SU-DHL-6 (cell line): ENCODE measurements at regions not wholly inside any gene's neighbourhood (a gene's known extent, or its start where the extent isn't known, plus 50 kb on each side); places are given as distances from the start of the nearest gene placed in this dataset.

Experiments
- H2AFZ ChIP-seq: fragments of 200-600 bp; sonication (generic); 2 replicates; pipeline ENCODE4 v1.6.1; 2014; ENCODE audit warnings: low read depth, mild to moderate bottlenecking, moderate library complexity, mixed read lengths, antibody characterized with exemption, low read length; ENCODE audit not compliant: severe bottlenecking
- H3F3A ChIP-seq: fragments of 200-600 bp; shearing (Covaris generic); 2 replicates; pipeline ENCODE4 v1.6.0; 2016; ENCODE audit warnings: antibody characterized with exemption, mild to moderate bottlenecking; ENCODE audit not compliant: insufficient read depth
- H3K27ac ChIP-seq: fragments of 200-600 bp; sonication (generic); 2 replicates; pipeline ENCODE4 v1.5.1; 2016; ENCODE audit warnings: low read depth, mild to moderate bottlenecking, low read length, moderate library complexity, mixed read lengths
- H3K27me3 ChIP-seq: fragments of 200-600 bp; sonication (generic), shearing (Covaris generic); 2 replicates; pipeline ENCODE4 v1.6.0; 2014; ENCODE audit warnings: mild to moderate bottlenecking, low read length
- H3K36me3 ChIP-seq: fragments of 200-600 bp; sonication (generic); 2 replicates; pipeline ENCODE4 v1.6.1; 2014; ENCODE audit warnings: mild to moderate bottlenecking, low read length, mixed read lengths
- H3K4me2 ChIP-seq: fragments of 300-600, 200-600 bp; shearing (Covaris generic), sonication (generic); 2 replicates; pipeline ENCODE4 v1.6.0; 2014; ENCODE audit warnings: low read length, low read depth, mild to moderate bottlenecking; ENCODE audit not compliant: poor library complexity, severe bottlenecking
- H3K4me3 ChIP-seq: fragments of 200-600 bp; sonication (generic); 2 replicates; pipeline ENCODE4 v1.5.1; 2014; ENCODE audit warnings: antibody characterized with exemption, low read length, mild to moderate bottlenecking, mixed read lengths; ENCODE audit not compliant: insufficient read depth, poor library complexity, severe bottlenecking
- H3K79me2 ChIP-seq: fragments of 200-600 bp; sonication (generic); 2 replicates; pipeline ENCODE4 v1.6.1; 2014; ENCODE audit warnings: mild to moderate bottlenecking, low read length, moderate library complexity; ENCODE audit not compliant: insufficient read depth
- H3K9ac ChIP-seq: fragments of 200-600 bp; sonication (generic); 2 replicates; pipeline ENCODE4 v1.7.0; 2014; ENCODE audit warnings: mild to moderate bottlenecking, low read length
- H3K9me2 ChIP-seq: fragments of 200-600 bp; sonication (generic); replicated peaks from 2 replicates; pipeline ENCODE4 v1.6.1; 2014; ENCODE audit warnings: low read length; ENCODE audit not compliant: insufficient read depth
- H3K9me3 ChIP-seq: fragments of 200-600 bp; sonication (generic); 2 replicates; pipeline ENCODE4 v1.6.1; 2014; ENCODE audit warnings: low read length, mixed read lengths; ENCODE audit not compliant: insufficient read depth
- H4K20me1 ChIP-seq: fragments of 200-600 bp; sonication (generic); 2 replicates; pipeline ENCODE4 v1.6.1; 2014; ENCODE audit warnings: low read depth, mild to moderate bottlenecking, antibody characterized with exemption, low read length, moderate library complexity, mixed read lengths
- CTCF ChIP-seq: fragments of 200-600 bp; sonication (generic); IDR thresholded peaks from one replicate; pipeline ENCODE4 v1.5.1; 2017; ENCODE audit warnings: antibody characterized with exemption, mild to moderate bottlenecking, low read length, moderate library complexity; ENCODE audit not compliant: insufficient read depth, poor library complexity, severe bottlenecking
- EZH2phosphoT487 ChIP-seq: fragments of 200-600 bp; sonication (generic), shearing (Covaris generic); conservative IDR thresholded peaks from 2 replicates; pipeline ENCODE4 v1.6.1; 2018; ENCODE audit warnings: mild to moderate bottlenecking, antibody characterized with exemption, low read length, moderate library complexity, mixed read lengths

GRCh38 chr1:222046684-222047263, 304.9 kb upstream of the DUSP10 start:
- H3K9me2 ChIP-seq: no peaks in the 10 kb centered on the region
- no peak overlapping the region for H3K27ac ChIP-seq
- H3K9ac ChIP-seq: no peak overlapping the region
- H3K27me3 ChIP-seq: no peaks in the 10 kb centered on the region
- H3K4me3 ChIP-seq: no peak overlapping the region
- no peaks in the 10 kb centered on the region for H3K79me2 ChIP-seq
- no peaks in the 10 kb centered on the region for H3K9me3 ChIP-seq
- H3K36me3 ChIP-seq: no peaks in the 10 kb centered on the region
- no peak overlapping the region for H2AFZ ChIP-seq
- H4K20me1 ChIP-seq: no peaks in the 10 kb centered on the region
- no peaks in the 10 kb centered on the region for H3F3A ChIP-seq
- H3K4me2 ChIP-seq: no peak overlapping the region
- no peak for TF ChIP-seq EZH2phosphoT487
- no peak for TF ChIP-seq CTCF

GRCh38 chr1:222045786-222046185, 303.9 kb upstream of the DUSP10 start:
- Histone ChIP-seq H3K27me3 (no peaks in the 10 kb centered on the region), H3K9me2 (no peaks in the 10 kb centered on the region), H4K20me1 (no peaks in the 10 kb centered on the region), H2AFZ (no peak overlapping the region), H3K79me2 (no peaks in the 10 kb centered on the region), H3K36me3 (no peaks in the 10 kb centered on the region), H3K9ac (no peak overlapping the region), H3K9me3 (no peaks in the 10 kb centered on the region), H3K4me2 (no peak overlapping the region), H3F3A (no peaks in the 10 kb centered on the region), H3K4me3 (no peak overlapping the region), H3K27ac (no peak overlapping the region)
- TF ChIP-seq CTCF: no peak
- no peak for TF ChIP-seq EZH2phosphoT487

GRCh38 chr1:222045236-222045635, 303.3 kb upstream of the DUSP10 start:
- H2AFZ ChIP-seq: no peak overlapping the region
- no peaks in the 10 kb centered on the region for H4K20me1 ChIP-seq
- H3K9ac ChIP-seq: no peak overlapping the region
- no peak overlapping the region for H3K4me2 ChIP-seq
- no peak for TF ChIP-seq EZH2phosphoT487
- no peak for TF ChIP-seq CTCF
- H3K36me3 ChIP-seq: no peaks in the 10 kb centered on the region
- no peaks in the 10 kb centered on the region for H3K79me2 ChIP-seq
- no peaks in the 10 kb centered on the region for H3F3A ChIP-seq
- H3K9me2 ChIP-seq: no peaks in the 10 kb centered on the region
- no peaks in the 10 kb centered on the region for H3K27me3 ChIP-seq
- no peak overlapping the region for H3K27ac ChIP-seq
- no peaks in the 10 kb centered on the region for H3K9me3 ChIP-seq
- no peak overlapping the region for H3K4me3 ChIP-seq
